Gastroesophageal sphincter (tissue), 4 donors: ENCODE measurements at regions not wholly inside any gene's neighbourhood (a gene's known extent, or its start where the extent isn't known, plus 50 kb on each side); places are given as distances from the start of the nearest gene placed in this dataset.
"Not testable (repeated sequence)": the region's sequence is repeated elsewhere in the genome, so short reads cannot be mapped to it uniquely, and the experiment has no call there.

Experiments used
- ATAC-seq: fragments of 150-250 bp; one replicate; pipeline ENCODE4 v1.9.1; 2016; ENCODE audit warnings: mild to moderate bottlenecking, moderate library complexity
- H3K27ac ChIP-seq, 4 donors: fragments of 200-600 bp; sonication (generic) in 3 of 4; 1 replicate in 3 of 4; 2 replicates in 1 of 4; pipeline ENCODE4 v1.5.1; 2016 to 2019
- H3K27me3 ChIP-seq: fragments of 200-600 bp; sonication (generic); one replicate; pipeline ENCODE4 v1.5.1; 2019
- H3K36me3 ChIP-seq, 2 donors: fragments of 200-600 bp; sonication (generic); one replicate each; pipeline ENCODE4 v1.5.1; 2019; ENCODE audit warnings: control low read depth in 1 of 2
- H3K4me1 ChIP-seq, 3 donors: fragments of 200-600 bp; sonication (generic); 1 replicate in 2 of 3; 2 replicates in 1 of 3; pipeline ENCODE4 v1.5.1; 2016 to 2019; ENCODE audit warnings: control low read depth in 2 of 3
- H3K4me3 ChIP-seq, 2 donors: fragments of 200-600 bp; sonication (generic); one replicate each; pipeline ENCODE4 v1.5.1; 2019; ENCODE audit warnings: mild to moderate bottlenecking in 1 of 2, moderate library complexity in 1 of 2
- H3K9me3 ChIP-seq, 3 donors: fragments of 200-600 bp; sonication (generic); one replicate each; pipeline ENCODE4 v1.5.1; 2017 to 2019; ENCODE audit warnings: control low read depth in 2 of 3
- EP300 ChIP-seq: sonication (generic); formaldehyde crosslinking; IDR thresholded peaks from one replicate; pipeline ENCODE4 v1.6.1; 2017; ENCODE audit warnings: antibody characterized with exemption, mild to moderate bottlenecking
- POLR2A ChIP-seq, 2 donors: fragments of 450-650 bp; IDR thresholded peaks; one replicate each; pipeline ENCODE4 v1.6.1; 2017; ENCODE audit warnings: antibody characterized with exemption in 2 of 2, mild to moderate bottlenecking in 2 of 2, moderate library complexity in 1 of 2
- POLR2AphosphoS5 ChIP-seq: sonication (generic); formaldehyde crosslinking; IDR thresholded peaks from one replicate; pipeline ENCODE4 v1.6.1; 2017; ENCODE audit warnings: antibody characterized with exemption
- WGBS, 2 donors: methylation state at CpG; one replicate each; pipeline ENCODE4 v1.1.5; 2018; ENCODE audit warnings: low coverage in 1 of 2; 5-methylcytosine and 5-hydroxymethylcytosine counted together
- TF ChIP-seq, protein P1 (sequence below), 4 experiments: fragments of 200-600 bp in 2 of 4; fragments of 450-650 bp in 2 of 4; sonication (generic) in 1 of 4; IDR thresholded peaks; one replicate each; pipeline ENCODE4 v1.5.1; 2017 to 2019; ENCODE audit warnings: antibody characterized with exemption in 4 of 4, mild to moderate bottlenecking in 2 of 4, moderate library complexity in 2 of 4

GRCh38 chr7:142481548-142481947, 223.7 kb upstream of the PRSS58 start:
- no peaks in the 10 kb centered on the region for H3K9me3 ChIP-seq
- no peak for ATAC-seq
- H3K4me3 ChIP-seq: no peak overlapping the region
- H3K27ac ChIP-seq: no peak overlapping the region
- H3K27me3 ChIP-seq: no peaks in the 10 kb centered on the region
- WGBS, 2 donors: 45 to 61% methylated on average over 2 of the region's 2 CpGs
- peaks cover 0 to 8% (median 0%) of the 10 kb centered on the region in 3 donors for H3K4me1 ChIP-seq
- TF ChIP-seq EP300 (no peak), POLR2AphosphoS5 (no peak), POLR2A (IDR thresholded peaks at IDR 0.05) (no peak)
- TF ChIP-seq, protein P1, sequence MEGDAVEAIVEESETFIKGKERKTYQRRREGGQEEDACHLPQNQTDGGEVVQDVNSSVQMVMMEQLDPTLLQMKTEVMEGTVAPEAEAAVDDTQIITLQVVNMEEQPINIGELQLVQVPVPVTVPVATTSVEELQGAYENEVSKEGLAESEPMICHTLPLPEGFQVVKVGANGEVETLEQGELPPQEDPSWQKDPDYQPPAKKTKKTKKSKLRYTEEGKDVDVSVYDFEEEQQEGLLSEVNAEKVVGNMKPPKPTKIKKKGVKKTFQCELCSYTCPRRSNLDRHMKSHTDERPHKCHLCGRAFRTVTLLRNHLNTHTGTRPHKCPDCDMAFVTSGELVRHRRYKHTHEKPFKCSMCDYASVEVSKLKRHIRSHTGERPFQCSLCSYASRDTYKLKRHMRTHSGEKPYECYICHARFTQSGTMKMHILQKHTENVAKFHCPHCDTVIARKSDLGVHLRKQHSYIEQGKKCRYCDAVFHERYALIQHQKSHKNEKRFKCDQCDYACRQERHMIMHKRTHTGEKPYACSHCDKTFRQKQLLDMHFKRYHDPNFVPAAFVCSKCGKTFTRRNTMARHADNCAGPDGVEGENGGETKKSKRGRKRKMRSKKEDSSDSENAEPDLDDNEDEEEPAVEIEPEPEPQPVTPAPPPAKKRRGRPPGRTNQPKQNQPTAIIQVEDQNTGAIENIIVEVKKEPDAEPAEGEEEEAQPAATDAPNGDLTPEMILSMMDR (IDR thresholded peaks at IDR 0.05): no peak
- no peaks in the 10 kb centered on the region for H3K36me3 ChIP-seq

- 14 to 27% methylated on average over 5 to 9 of the region's 9 CpGs for WGBS, 2 donors
- no peak overlapping the region for H3K4me3 ChIP-seq
- no peaks in the 10 kb centered on the region for H3K27me3 ChIP-seq
- no peaks in the 10 kb centered on the region for H3K36me3 ChIP-seq
- H3K27ac ChIP-seq: no peak overlapping the region
- H3K9me3 ChIP-seq: no peaks in the 10 kb centered on the region
- ATAC-seq: no peak
- TF ChIP-seq, protein P1 (IDR thresholded peaks at IDR 0.05): peak in 1 of 4 experiments; percentile 59
- TF ChIP-seq POLR2AphosphoS5: no peak
- peaks cover 0 to 8% (median 0%) of the 10 kb centered on the region in 3 donors for H3K4me1 ChIP-seq
Measured at GRCh38 chr7:142478479-142479220, 220.8 kb upstream of the PRSS58 start.

DNA sequence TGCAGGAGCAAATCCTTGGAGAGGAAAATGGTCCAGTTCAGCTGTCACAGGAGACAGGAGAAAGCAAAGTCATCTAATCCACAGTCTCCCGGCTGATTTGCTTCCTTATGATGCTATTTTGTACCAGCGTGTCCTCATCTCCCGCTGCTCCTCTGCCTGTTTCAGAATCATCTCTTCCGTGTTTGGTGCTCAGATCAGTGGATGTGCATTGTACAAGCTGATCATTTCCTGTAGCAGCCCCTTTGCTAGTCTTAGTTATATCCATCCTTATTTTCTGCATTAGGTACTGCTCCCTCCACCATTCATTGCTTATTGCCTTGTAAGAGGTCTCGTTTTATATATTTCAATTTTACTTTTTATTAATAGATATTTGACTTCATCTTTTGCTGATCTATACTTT, 219.9 kb upstream of the PRSS58 start:
- not testable (repeated sequence) for H3K4me3 ChIP-seq, H3K27me3 ChIP-seq, ATAC-seq, H3K9me3 ChIP-seq, H3K27ac ChIP-seq, H3K36me3 ChIP-seq, H3K4me1 ChIP-seq
- WGBS, 2 donors: 61 to 78% methylated on average over 5 of the region's 5 CpGs

DNA sequence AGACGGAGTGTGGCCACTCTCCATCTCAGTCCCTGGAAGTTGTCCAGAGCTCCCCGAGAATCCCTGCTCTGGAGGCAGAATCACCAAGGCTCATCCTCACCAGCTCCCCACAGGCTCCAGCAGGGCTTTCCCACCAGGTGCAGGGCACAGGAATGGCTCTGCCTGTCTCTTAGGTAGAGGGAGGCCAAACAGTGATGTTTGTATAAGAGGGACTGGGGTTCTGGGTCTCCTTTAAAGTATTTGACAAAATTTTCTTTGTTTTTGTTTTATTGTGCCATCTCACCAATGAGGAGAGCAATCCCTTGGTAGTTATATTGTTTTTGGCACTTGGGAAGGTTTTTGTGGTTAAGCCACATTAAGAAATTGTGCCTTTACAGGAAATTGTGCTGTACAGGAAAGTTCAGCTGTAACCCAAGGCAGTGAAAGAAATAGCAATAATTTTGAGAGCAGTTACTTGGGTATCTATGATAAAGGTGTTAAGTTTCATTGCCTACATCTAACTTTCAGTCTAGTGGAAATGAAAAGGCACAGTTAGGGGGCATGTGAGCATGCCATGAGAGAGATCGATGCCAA, 219.3 kb upstream of the PRSS58 start:
- no peak overlapping the region for H3K4me3 ChIP-seq
- no peaks in the 10 kb centered on the region for H3K4me1 ChIP-seq
- H3K9me3 ChIP-seq: no peaks in the 10 kb centered on the region
- no peak for ATAC-seq
- TF ChIP-seq, protein P1 (IDR thresholded peaks at IDR 0.05): no peak
- WGBS, 2 donors: 71% methylated on average over 1 of the region's 3 CpGs; no CpG with 5 or more reads in 1 of the 2 donors
- no peak overlapping the region for H3K27ac ChIP-seq
- H3K27me3 ChIP-seq: no peaks in the 10 kb centered on the region
- H3K36me3 ChIP-seq: no peaks in the 10 kb centered on the region

DNA sequence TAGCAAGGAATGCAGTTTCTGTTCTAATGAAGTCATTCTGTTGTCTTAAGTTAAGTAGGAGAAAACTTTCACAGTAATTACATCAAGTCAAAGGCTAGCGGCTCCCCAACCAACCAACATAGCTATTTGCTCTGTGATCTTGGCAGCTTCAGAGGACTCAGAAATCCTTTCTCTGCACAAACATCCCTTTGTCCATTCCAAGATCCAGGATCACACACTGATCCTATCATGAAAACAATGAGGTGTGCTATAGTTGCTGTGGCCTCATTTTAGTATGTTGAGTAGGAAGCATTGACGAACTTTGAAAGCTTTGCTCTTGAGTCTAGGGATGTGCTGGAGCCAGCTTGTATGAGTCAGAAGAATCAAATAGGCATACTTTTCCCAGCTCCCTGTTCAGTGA, 218.2 kb upstream of the PRSS58 start:
- Histone ChIP-seq H3K27me3 (no peaks in the 10 kb centered on the region), H3K9me3 (no peaks in the 10 kb centered on the region), H3K4me1 (no peaks in the 10 kb centered on the region), H3K36me3 (no peaks in the 10 kb centered on the region), H3K4me3 (no peak overlapping the region), H3K27ac (no peak overlapping the region)
- TF ChIP-seq POLR2A (IDR thresholded peaks at IDR 0.05): no peak
- TF ChIP-seq POLR2AphosphoS5: no peak
- TF ChIP-seq, protein P1 (IDR thresholded peaks at IDR 0.05): no peak
- TF ChIP-seq EP300: no peak
- ATAC-seq: no peak
- 86 to 92% methylated on average over 2 of the region's 2 CpGs for WGBS, 2 donors
